ENCODE measurements at regions not wholly inside any gene's neighbourhood (a gene's known extent, or its start where the extent isn't known, plus 50 kb on each side); places are given as distances from the start of the nearest gene placed in this dataset.
"Not testable (repeated sequence)": the region's sequence is repeated elsewhere in the genome, so short reads cannot be mapped to it uniquely, and the experiment has no call there.

DNA sequence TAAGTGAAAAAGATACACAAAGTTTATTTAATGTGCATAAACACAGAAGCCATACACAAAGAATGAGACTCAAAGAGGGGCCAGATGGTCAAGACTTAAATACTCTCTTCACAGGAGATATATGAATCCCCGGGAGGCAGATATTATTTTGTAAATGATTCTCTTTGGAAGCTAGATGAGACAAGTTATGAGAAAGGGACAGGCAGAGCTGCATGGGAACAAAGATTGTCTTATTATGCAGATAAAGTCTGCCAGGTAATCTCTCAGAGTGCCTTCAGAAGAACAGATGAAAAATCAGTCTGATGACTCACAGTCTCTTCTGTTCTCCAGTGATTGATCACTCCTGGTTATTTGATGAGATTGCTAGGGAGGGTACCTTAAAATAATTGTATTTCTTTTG is 89.0 kb downstream of the NAF1 start:
- no peak for DNase-seq (ENCODE audit: low spot score)

DNA sequence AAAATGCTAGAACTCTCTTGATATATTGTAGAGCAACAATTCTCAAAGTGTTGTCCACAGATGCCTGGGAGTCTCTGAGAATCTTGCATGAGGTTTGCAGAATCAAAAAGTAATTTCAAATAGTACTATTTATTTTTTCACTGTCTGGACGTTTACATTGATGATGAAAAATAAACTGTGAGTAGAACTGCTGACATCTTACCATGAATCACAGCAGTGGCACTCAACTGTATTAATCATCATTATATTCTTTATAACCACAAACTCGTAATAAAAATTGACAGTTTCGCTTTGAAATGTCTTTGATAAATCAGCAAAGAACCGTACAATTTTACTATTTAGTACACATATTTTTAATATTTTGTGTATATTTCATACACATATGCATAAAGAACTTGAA is 94.5 kb downstream of the NAF1 start:
- DNase-seq (ENCODE audit: low spot score): no peak

DNA sequence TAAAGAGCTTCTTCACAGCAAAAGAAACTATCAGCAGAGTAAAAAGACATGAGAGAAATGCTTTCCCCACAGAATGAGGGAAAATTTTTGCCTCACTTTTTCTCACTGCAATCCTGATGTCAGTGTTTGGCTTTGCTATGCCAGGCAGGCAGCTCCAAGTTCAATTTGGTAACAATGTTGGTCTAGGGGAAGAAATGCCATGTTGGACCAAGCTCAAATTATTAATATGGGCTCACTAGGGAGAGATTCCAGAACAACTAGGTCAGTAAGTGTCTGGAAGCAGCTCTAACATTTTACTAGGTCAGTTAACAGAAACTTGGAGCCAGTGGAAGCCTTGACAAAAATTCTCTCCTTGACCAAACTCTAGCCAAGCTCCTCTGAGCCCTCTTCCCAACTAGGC is 95.4 kb downstream of the NAF1 start:
- no peak for DNase-seq (ENCODE audit: low spot score)

DNA sequence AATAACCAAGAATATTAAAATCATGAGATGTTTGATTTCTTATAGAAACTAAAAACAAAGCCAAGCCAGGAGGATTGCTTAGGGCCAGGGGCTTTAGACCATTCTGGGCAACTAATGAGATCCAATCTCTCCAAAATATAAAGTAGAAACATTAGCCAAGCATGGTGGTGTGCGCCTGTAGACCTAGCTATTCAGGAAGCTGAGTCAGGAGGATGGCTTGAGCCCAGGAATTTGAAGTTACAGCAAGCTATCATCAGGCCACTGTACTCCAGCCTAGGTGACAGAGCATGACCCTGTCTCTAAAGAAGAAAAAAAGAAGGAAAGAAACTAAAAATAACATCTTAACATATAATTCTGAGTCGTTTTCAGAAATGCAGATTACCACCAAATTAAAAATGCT is 96.7 kb downstream of the NAF1 start:
- DNase-seq (ENCODE audit: low spot score): no peak

DNA sequence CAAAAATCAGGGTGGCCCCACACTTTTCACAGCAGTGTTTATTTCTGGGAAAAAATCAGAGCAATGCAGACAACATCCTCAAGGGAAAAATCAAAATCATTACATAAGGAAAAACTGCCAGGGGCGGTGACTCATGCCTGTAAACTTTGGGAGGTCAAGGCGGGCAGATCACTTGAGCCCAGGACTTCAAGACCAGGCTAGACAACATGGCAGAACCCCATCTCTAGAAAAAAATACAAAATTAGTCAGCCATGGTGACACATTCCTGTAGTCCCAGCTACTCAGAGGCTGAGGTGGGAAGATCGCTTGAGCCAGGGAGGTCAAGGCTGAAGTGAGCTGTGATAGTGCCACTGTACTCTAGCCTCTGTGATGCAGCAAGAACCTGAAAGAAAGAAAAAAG is 102.8 kb downstream of the NAF1 start:
- DNase-seq (ENCODE audit: low spot score): peak; percentile 15

DNA sequence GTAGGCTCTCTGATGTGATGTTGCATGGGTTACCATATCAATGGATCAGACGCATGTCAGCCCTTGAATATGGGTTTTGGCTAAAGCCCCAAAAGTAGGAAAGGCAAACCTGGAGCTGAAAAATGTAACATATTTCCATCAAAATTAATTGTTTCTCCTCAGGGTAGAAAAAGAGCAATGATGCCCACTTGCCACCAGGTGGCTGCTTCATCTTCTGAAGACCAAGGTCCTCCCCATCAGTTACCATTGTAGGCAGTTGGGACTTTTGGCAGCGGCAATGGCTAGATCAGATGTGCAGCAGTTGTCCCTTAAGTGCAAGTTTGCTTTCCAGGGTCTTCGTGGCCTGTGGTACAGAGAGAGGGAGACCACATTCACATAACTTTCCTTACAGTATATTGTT is 118.2 kb downstream of the NAF1 start:
- peak; percentile 12 for DNase-seq (ENCODE audit: low spot score)

DNA sequence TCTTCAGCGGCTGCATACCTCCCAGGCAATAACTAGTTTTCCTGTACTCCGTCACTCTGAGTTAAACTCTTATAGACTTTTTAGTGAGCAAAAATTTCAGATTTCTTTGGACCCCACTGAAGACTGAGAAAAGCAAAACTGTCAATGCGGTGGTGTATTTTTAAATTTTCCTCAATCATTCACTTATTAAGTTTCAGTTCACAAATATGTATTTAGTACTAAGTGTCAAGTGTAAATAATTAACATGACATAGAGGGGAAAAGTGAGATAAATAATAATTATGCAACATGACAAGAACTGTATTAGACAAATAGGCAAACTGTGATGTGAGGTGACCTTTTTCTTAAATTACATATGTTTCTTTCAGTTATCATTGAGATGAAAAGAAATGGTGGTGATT is 124.4 kb downstream of the NAF1 start:
- no peak for DNase-seq (ENCODE audit: low spot score)

DNA sequence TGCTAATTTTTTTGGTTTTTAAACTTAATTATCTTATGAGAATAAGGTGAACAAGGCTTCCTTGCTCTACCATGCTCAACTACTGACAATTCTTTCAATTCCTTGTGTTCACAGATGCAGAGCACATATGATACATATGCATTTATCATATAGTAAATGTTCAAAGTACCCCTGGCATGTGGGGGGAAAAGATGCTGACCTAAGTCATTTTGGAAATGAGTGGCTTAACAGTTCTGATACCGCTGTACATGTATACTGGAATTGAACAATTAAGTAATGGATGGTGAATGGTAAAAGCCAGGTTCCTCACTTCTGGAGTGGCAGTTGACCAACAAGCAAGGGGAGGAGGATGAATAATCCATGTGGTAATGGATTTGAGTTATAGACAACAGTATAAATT is 149.6 kb downstream of the NAF1 start:
- no peak for DNase-seq (ENCODE audit: low spot score)

DNA sequence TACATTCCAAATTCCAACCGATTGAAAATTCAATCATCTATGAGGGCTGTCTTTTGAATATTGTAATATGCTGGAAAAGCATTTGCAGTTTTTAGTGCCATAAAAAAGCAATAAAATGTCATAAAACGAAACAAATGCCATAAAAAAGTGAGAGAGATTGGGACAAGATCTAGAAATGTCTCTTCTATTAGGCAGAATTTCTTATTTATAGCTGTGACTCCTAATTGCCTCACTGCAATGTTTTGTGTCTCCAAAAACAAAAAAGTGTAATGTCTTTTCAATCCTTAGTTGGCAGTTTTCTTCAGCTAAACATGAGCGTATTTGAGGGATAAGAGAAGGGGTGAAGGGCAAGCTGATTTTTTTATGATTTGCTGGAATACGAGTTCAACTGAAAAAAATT is 153.9 kb downstream of the NAF1 start:
- DNase-seq (ENCODE audit: low spot score): no peak

DNA sequence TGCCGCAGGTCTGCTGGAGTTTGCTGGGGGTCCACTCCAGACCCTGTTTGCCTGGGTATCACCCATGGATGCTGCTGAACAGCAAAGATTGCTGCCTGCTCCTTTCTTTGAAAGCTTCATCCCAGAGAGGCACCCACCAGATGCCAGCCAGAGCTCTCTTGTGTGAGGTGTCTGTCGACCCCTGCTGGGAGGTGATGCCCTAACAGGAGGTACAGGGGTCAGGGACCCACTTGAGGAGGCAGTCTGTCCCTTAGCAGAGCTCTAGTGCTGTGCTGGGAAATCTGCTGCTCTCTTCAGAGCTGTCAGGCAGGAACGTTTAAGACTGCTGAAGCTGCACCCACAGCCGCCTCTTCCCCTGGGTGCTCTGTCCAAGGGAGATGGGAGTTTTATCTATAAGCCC is 162.7 kb downstream of the NAF1 start:
- no peak for DNase-seq (ENCODE audit: low spot score)

DNA sequence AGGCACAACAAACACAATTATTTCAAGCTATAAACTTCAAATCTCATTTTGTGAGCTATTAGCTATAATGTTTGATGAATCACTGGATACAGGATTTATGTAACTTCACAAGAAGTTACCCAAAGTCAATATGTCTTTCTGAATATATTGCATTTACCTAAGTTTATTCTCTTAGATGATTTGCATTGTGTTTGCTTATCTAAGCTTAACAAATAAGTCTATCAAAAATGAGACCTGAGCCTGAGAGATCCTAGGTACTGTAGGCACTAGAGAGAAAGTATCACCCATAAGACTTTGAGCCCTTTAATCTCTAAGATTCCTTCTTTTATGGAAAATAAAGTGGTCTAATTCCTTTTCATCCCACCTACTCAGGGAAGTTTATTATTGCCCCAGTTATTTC is 178.2 kb downstream of the NAF1 start:
- DNase-seq (ENCODE audit: low spot score): no peak

DNA sequence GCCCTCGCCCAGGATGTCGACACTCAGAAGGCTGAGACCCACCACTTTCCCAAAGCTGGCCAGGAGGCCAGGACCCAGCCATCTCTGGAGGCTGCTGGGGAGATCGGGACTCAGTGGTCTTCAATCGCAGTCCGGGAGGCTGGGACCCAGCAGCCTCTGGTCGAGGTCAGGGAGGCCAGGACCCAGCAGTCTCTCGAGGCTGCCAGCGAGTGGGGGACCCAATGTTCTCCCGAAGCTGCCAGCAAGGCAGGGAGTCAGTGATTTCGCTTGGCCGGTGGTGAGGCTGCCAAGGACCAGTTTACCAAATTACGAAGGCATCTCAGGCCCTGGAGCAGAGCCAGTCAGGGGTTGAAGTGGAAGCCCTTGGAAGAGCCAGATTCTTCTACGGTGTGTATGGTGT is 181.6 kb downstream of the NAF1 start:
- no peak for DNase-seq (ENCODE audit: low spot score)

DNA sequence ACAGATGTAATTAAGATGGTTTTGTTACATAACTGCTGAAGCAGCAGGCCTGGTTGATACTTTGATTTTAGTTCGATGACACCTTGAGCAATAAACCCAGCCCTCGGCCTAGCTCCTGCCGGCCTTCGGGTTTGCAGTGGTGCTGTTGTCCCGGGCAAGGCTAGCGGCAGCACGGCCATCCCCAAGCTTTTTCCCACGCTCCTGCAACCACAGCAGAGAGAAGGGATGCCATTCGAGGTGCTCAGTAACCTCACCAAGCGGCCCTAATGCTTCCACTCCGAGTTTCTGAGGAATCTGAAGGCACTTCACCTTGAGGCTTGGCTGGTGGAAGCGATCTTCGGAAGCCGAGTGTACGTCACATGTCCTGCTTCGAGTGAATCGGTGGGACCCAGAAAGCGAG is 182.1 kb downstream of the NAF1 start:
- no peak for DNase-seq (ENCODE audit: low spot score)

DNA sequence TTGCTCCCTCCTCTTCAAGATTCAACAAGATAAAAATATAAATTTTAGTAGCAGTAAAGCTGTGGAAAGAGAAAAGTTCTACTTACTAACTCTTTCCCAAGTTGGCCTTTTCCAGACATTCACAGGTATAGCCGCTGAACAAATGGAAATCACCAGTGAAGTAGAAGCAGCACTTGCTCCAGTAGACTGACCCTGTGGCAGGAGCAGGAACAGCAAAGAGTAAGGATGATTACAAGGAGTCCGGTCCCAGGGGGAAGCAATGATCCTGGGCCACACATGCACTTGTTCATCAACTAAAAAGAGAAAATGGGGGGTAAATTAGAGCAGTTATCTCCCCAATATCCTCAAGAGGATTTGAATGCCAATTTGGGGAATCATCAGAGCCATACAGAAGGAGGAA is 184.9 kb downstream of the NAF1 start:
- DNase-seq (ENCODE audit: low spot score): no peak

DNA sequence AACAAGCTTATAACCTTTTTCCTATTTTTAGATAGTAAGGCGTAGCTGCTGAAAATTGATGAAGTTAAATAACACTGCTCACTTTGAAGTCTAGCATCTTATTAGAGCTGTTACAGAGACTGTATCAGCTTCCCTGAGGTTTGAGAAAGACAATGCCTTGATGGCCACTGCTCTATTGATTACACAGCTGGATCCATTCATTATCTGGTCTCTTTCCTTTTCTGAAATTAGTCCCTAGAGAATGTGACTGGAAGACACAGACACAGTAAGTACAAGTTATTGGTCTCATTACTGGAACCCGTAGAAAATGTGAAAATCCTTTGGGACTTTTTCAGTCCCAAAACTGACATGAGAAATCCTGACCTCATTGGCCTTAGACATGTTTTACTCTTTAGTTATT is 188.3 kb downstream of the NAF1 start:
- no peak for DNase-seq (ENCODE audit: low spot score)

DNA sequence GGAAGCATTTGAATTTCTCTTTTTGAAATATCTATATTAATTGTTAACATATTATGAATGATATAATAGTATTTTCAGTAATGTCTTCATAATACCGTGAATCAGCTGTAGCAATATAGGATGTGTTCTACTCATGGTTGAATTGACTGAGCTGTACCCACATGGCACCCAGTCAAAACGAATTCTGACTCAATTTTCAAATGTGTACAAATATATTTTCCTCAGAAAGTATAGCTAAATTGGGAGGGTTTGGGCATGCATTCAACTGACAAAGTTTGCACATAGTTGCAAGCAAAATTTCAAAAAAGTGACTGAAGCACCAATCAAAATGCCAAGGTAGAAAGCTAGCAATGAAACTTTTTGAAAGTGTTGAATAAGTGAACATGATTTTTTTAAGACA is 188.9 kb downstream of the NAF1 start:
- DNase-seq (ENCODE audit: low spot score): no peak

DNA sequence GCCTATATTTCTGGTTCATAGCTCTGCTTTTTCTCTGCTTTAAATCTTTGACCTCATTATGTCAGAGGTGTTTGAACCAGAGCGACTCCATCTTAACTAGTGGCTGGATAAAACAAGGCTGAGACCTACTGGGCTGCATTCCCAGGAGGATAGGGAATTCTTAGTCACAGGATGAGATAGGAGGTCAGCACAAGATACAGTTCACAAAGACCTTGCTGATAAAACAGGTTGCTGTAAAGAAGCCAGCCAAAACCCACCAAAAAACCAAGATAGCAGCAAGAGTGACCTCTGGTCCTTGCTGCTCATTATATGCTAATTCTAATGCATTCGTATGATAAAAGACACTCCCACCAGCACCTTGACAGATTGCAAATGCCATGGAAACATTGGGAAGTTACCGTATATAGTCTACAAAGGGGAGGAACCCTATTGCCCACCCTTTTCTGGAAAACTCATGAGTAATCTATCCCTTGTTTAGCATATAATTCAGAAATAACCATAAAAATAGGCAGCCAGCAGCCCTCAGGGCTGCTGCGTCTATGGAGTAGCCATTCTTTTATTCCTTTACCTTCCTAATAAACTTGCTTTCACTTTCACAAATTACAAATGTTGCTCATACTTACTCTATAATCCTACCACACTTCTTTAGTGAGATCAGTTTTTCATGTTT is 193.9 kb downstream of the NAF1 start:
- DNase-seq (ENCODE audit: low spot score): no peak

DNA sequence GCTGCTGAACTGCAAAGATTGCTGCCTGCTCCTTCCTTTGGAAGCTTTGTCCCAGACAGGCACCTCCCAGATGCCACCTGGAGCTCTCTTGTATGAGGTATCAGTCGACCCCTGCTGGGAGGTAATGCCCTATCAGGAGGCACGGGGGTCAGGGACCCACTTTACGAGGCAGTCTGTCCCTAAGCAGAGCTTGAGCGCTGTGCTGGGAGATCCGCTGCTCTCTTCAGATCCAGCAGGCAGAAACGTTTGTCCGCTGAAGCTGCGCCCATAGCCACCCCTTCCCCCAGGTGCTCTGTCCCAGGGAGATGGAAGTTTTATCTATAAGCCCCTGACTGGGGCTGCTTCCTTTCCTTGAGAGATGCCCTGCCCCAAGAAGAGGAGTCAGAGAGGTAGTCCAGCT is 197.5 kb downstream of the NAF1 start:
- no peak for DNase-seq (ENCODE audit: low spot score)

DNA sequence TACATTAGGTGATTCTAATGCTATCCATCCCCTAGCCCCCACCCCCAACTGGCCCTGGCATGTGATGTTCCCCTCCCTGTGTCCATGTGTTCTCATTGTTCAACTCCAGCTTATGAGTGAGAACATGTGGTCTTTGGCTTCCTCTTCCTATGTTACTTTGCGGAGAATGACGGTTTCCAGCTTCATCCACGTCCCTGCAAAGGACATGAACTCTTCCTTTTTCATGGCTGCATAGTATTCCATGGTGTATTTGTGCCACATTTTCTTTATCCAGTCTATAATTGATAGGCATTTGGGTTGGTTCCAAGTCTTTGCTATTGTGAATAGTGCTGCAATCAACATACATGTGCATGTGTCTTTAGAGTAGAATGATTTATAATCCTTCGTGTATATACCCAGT is 200.7 kb downstream of the NAF1 start:
- DNase-seq (ENCODE audit: low spot score): not testable (repeated sequence)

DNA sequence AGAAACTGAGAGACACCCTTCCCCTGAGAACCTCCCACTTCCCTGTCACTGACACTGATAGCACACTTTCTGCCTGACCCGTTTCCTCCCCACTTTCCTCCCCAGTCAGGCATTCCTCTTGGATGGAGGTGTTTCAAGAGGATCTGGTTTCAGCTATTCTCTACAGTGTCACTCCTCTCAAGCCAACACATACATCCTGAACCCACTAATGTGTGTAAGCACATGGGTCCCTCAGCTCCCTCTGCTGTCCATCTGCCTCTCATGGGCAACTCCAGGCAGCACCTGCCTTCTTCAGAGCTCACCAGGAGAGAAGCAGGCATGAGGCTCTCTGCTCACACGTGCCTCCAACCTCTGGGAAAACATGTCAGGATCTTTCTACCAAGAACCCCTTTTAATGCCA is 207.6 kb downstream of the NAF1 start:
- DNase-seq (ENCODE audit: low spot score): peak; percentile 19

DNA sequence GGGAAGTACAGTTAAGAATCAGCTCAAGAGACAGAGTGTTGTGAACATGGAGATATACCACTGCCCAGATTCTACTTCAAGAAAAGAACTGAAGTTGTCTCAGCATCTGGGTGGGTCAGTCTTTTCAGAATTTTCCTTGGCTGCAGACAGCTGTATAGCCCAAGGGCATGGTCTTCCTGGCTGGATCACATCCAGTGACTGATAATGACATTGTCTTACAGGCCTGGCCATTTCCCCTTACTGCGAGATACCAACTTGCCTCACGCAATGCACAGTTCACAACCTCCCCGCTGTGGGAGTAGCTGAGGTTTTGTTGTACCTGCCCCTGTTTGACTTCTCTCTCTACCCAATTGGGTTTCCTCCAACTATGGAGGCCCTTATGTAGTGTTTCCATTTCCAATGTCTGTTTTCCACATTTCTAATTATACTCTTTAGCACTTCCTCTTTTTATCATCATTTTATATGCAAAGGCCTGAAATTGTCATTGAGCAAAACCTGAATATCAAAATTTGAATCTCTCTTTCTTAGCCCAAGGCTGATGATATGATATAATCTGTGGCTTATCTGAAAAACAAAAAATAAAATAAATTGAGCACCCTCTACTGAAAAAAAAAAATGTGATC is 209.1 kb downstream of the NAF1 start:
- DNase-seq (ENCODE audit: low spot score): no peak

DNA sequence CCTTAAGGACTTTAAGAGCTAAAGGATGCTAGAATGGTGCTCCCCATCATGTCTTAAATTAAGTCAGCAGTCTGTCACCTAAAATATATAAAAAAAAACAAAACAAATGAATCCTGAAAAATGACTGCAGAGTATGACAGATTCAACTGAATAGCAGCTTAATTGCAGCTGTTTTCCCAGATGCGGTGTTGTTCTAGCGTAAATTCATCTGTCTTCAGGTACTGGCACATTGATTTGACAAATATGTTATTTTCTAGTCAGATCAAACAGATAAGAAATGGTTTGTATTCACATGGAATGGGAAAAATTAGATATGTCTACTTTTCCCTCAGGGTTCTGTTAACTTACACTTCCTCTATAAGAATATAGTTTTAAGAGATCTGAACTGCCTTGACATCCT is 211.7 kb downstream of the NAF1 start:
- DNase-seq (ENCODE audit: low spot score): no peak

DNA sequence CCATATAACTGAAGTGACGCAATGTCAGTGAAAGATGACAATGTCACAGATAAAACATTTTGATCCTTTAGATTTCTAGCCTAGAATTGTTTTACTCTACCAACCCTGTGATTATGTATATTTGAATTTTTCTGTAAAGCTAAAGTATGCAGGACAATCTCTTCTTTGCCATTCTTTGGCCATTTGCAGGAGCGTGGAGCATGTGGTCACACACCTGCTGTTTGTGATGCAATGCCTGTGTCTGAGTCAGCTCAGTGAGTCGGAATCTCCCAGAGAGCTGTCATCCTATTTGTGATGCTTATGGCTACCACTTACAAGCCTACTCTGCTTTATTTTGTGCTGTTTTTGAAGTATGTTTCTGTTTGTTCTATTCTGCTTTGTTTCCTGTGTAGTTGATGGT is 214.5 kb downstream of the NAF1 start:
- no peak for DNase-seq (ENCODE audit: low spot score)

DNA sequence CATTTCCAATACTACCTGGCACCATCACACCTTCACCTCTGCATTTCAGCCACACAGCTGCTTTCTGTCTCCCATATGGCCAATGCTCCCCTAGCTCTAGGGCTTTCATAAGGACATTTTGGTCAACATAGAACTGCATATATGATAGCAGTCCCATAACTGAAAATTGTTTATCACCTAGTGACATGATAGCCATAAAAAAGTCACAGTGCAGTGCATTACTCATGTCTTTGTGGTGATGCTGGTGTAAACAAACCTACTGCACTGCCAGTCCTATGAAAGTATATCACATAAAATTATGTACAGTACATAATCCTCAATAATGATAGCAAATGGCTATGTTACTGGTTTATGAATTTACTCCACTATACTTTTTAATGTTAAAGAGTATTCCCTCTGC is 221.0 kb downstream of the NAF1 start:
- no peak for DNase-seq (ENCODE audit: low spot score)

Measured in HT-29 (cell line).